ENCODE measurements at regions not wholly inside any gene's neighbourhood (a gene's known extent, or its start where the extent isn't known, plus 50 kb on each side); places are given as distances from the start of the nearest gene placed in this dataset.
"Not testable (repeated sequence)": the region's sequence is repeated elsewhere in the genome, so short reads cannot be mapped to it uniquely, and the experiment has no call there.

DNA sequence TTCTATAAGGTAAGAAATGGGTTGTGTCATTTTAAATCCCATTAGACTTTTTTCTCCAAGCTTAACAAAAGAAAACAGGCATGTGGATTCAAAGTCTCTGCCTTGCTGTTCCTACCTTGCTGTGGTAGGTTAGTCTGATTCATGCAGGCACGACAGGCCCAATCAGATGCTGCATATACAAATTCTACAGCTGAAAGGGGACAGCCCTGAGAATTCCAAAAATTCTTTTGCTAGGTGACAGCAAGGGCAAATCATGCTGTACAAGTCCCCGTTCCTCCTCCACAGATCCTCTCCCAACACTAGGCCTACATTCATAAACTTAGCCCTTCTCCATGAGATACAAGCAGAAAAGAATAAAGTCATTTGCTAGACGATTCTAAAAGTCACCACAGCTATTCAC, 161.2 kb upstream of the THBS1 start:
- Histone ChIP-seq H3K36me3 (ENCODE audit: insufficient read depth, low read length) (no peaks in the 10 kb centered on the region), H3K9me3 (ENCODE audit: control insufficient read depth, insufficient read depth, low read length) (peaks cover 4% of the 10 kb centered on the region; the same call in 1 of the 2 replicates), H3K4me1 (ENCODE audit: insufficient read depth, low read length) (peaks cover 5% of the 10 kb centered on the region; the same call in 1 of the 2 replicates), H3K9ac (ENCODE audit: low read depth, low read length) (peak overlapping the region; percentile 47; the same call in 1 of the 2 replicates)

GRCh38 chr15:39420123-39420852, 160.6 kb upstream of the THBS1 start:
- not testable (repeated sequence) for H3K36me3 ChIP-seq (ENCODE audit: insufficient read depth, low read length); H3K9me3 ChIP-seq (ENCODE audit: control insufficient read depth, insufficient read depth, low read length); H3K4me1 ChIP-seq (ENCODE audit: insufficient read depth, low read length)
- peak overlapping the region; percentile 47 for H3K9ac ChIP-seq (ENCODE audit: low read depth, low read length)

DNA sequence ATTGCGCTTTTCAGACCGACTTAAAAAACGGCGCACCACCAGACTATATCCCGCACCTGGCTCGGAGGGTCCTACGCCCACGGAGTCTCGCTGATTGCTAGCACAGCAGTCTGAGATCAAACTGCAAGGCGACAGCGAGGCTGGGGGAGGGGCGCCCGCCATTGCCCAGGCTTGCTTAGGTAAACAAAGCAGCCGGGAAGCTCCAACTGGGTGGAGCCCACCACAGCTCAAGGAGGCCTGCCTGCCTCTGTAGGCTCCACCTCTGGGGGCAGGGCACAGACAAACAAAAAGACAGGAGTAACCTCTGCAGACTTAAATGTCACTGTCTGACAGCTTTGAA, 160.1 kb upstream of the THBS1 start:
- not testable (repeated sequence) for H3K9me3 ChIP-seq (ENCODE audit: control insufficient read depth, insufficient read depth, low read length); H3K4me1 ChIP-seq (ENCODE audit: insufficient read depth, low read length); H3K36me3 ChIP-seq (ENCODE audit: insufficient read depth, low read length)
- peak overlapping the region; percentile 47 for H3K9ac ChIP-seq (ENCODE audit: low read depth, low read length)

DNA sequence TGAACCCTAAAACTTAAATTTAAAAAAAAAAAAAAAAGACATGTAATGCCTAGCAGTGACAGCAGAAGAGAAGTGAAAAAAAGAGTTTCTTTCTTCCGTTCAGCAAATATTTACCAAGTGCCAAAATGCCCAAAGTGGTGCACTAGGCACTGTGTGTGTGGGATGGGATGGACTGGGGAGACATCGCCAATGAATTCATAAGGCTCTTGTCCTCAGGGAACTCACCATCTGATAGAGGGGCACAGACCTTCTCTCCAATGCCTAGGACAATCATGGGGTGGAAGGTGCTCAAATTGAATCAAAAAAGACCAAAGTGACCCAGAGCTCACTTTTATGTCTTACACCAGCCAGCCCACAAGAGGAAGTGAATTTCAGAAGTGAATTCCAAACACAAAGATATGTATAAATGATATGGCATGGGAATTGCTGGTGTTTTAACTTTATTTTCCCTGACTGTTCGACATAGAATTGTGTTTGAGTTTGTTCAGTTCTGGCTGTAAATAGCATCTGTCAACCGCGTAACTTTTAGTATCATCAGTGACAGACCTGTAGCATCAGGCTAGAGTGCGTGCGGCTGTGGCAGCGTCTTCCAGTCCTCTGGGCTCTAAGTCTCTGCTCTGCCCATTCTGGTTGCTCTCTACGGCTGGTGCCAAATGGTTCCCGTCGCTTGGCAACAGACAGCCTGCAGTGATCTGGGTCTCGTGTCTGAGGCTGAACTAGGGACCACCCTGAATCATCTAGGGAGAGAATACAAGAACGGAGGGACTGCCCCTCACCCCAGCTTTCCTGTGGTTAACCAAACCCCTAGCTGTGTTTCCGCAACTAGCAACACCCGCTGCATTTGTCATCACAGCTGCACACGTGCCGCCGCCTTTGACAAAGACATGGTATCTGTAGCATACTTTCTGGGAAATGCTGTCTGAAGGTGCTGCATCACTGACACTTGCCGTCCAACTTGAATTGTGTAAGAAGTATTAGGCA, 154.0 kb upstream of the THBS1 start:
- no peaks in the 10 kb centered on the region for H3K9me3 ChIP-seq (ENCODE audit: control insufficient read depth, insufficient read depth, low read length)
- no peak overlapping the region for H3K9ac ChIP-seq (ENCODE audit: low read depth, low read length)
- no peaks in the 10 kb centered on the region for H3K36me3 ChIP-seq (ENCODE audit: insufficient read depth, low read length)
- H3K4me1 ChIP-seq (ENCODE audit: insufficient read depth, low read length) = no peaks in the 10 kb centered on the region

DNA sequence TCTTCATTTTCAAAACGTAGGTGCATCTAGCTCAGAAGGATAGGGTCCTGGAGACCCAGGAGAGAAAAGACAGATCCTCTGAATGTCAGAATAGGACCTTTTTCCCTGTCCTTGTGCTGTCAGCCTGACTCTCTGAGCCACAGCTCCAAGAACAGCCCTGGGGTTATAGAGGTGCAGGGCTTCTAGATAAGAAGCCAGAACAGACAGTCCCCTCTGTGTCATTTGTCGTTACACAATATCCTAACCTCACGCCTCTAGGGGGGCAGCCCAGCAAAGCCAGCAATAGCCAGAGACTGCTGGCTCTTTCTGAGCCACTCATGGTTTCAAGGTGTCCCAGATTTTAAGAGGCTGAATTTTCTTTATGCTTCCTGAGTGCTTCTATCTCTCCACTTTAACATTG, 153.2 kb upstream of the THBS1 start:
- Histone ChIP-seq H3K9ac (ENCODE audit: low read depth, low read length) (no peak overlapping the region), H3K9me3 (ENCODE audit: control insufficient read depth, insufficient read depth, low read length) (no peaks in the 10 kb centered on the region), H3K4me1 (ENCODE audit: insufficient read depth, low read length) (no peaks in the 10 kb centered on the region), H3K36me3 (ENCODE audit: insufficient read depth, low read length) (no peaks in the 10 kb centered on the region)

- Histone ChIP-seq H3K9me3 (ENCODE audit: control insufficient read depth, insufficient read depth, low read length) (no peaks in the 10 kb centered on the region), H3K9ac (ENCODE audit: low read depth, low read length) (no peak overlapping the region), H3K36me3 (ENCODE audit: insufficient read depth, low read length) (no peaks in the 10 kb centered on the region), H3K4me1 (ENCODE audit: insufficient read depth, low read length) (peaks cover under 1% of the 10 kb centered on the region; the same call in 1 of the 2 replicates)
Observed at GRCh38 chr15:39429898-39430357, 151.0 kb upstream of the THBS1 start.

DNA sequence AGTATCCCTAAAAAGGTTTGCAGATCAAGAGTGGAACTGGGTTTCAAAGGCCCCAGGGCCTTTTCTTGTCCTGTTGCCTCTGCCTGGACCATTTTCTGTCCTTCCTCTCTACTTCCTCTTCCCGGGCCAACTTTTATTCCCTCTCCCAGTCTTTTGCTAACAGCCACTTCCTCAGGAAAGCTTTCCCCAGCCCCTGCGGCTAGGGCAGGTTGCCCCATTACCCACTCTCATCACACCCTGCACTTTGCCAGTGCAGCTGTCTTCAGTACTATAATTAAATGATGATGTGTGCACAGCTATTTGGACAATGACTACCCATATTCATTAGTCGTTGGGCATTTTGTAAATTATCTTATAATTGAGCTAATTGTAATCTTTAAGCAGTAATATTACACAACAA, 150.5 kb upstream of the THBS1 start:
- no peak overlapping the region for H3K9ac ChIP-seq (ENCODE audit: low read depth, low read length)
- H3K36me3 ChIP-seq (ENCODE audit: insufficient read depth, low read length) = no peaks in the 10 kb centered on the region
- peaks cover 5% of the 10 kb centered on the region; the same call in 1 of the 2 replicates for H3K4me1 ChIP-seq (ENCODE audit: insufficient read depth, low read length)
- H3K9me3 ChIP-seq (ENCODE audit: control insufficient read depth, insufficient read depth, low read length) = no peaks in the 10 kb centered on the region

- Histone ChIP-seq H3K36me3 (ENCODE audit: insufficient read depth, low read length) (no peaks in the 10 kb centered on the region), H3K9ac (ENCODE audit: low read depth, low read length) (no peak overlapping the region), H3K4me1 (ENCODE audit: insufficient read depth, low read length) (peaks cover 9% of the 10 kb centered on the region; the same call in 1 of the 2 replicates), H3K9me3 (ENCODE audit: control insufficient read depth, insufficient read depth, low read length) (no peaks in the 10 kb centered on the region)
Observed at GRCh38 chr15:39431376-39431775, 149.5 kb upstream of the THBS1 start.

- Histone ChIP-seq H3K9me3 (ENCODE audit: control insufficient read depth, insufficient read depth, low read length) (no peaks in the 10 kb centered on the region), H3K9ac (ENCODE audit: low read depth, low read length) (no peak overlapping the region), H3K36me3 (ENCODE audit: insufficient read depth, low read length) (no peaks in the 10 kb centered on the region), H3K4me1 (ENCODE audit: insufficient read depth, low read length) (peaks cover 9% of the 10 kb centered on the region; the same call in 1 of the 2 replicates)
Observed at GRCh38 chr15:39432026-39432425, 148.9 kb upstream of the THBS1 start.

DNA sequence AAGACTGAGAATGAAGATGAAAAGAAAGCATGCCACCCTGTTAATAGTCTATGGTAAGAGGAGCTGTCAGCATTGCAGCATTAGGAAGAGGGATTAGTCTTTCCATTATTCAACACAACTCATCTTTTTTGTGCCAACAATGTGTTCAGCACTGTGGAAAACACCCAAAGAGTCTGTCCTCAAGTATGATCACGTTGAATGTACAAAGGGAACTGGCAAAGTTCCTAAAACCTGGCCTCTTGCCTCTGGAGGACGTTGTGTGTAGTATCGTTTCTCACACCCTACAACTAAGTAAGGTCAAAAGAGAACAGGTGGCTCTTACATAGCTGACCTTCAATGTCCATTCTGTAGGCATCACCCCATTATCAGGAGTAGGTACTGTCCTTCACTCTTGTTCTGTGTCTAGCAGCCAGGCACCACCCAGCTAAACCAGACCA, 147.9 kb upstream of the THBS1 start:
- Histone ChIP-seq H3K4me1 (ENCODE audit: insufficient read depth, low read length) (peaks cover 9% of the 10 kb centered on the region; the same call in 1 of the 2 replicates), H3K9ac (ENCODE audit: low read depth, low read length) (no peak overlapping the region), H3K36me3 (ENCODE audit: insufficient read depth, low read length) (no peaks in the 10 kb centered on the region), H3K9me3 (ENCODE audit: control insufficient read depth, insufficient read depth, low read length) (no peaks in the 10 kb centered on the region)

- Histone ChIP-seq H3K9me3 (ENCODE audit: control insufficient read depth, insufficient read depth, low read length) (no peaks in the 10 kb centered on the region), H3K36me3 (ENCODE audit: insufficient read depth, low read length) (no peaks in the 10 kb centered on the region), H3K9ac (ENCODE audit: low read depth, low read length) (no peak overlapping the region), H3K4me1 (ENCODE audit: insufficient read depth, low read length) (peaks cover 9% of the 10 kb centered on the region; the same call in 1 of the 2 replicates)
Observed at GRCh38 chr15:39433376-39433775, 147.5 kb upstream of the THBS1 start.

- H3K36me3 ChIP-seq (ENCODE audit: insufficient read depth, low read length) = no peaks in the 10 kb centered on the region
- H3K4me1 ChIP-seq (ENCODE audit: insufficient read depth, low read length) = peaks cover 9% of the 10 kb centered on the region; the same call in 1 of the 2 replicates
- no peak overlapping the region for H3K9ac ChIP-seq (ENCODE audit: low read depth, low read length)
- no peaks in the 10 kb centered on the region for H3K9me3 ChIP-seq (ENCODE audit: control insufficient read depth, insufficient read depth, low read length)
Observed at GRCh38 chr15:39434163-39434562, 146.7 kb upstream of the THBS1 start.

GRCh38 chr15:39434751-39435238, 146.1 kb upstream of the THBS1 start:
- no peaks in the 10 kb centered on the region for H3K36me3 ChIP-seq (ENCODE audit: insufficient read depth, low read length)
- H3K9ac ChIP-seq (ENCODE audit: low read depth, low read length) = no peak overlapping the region
- H3K9me3 ChIP-seq (ENCODE audit: control insufficient read depth, insufficient read depth, low read length) = no peaks in the 10 kb centered on the region
- peaks cover 9% of the 10 kb centered on the region; the same call in 1 of the 2 replicates for H3K4me1 ChIP-seq (ENCODE audit: insufficient read depth, low read length)

DNA sequence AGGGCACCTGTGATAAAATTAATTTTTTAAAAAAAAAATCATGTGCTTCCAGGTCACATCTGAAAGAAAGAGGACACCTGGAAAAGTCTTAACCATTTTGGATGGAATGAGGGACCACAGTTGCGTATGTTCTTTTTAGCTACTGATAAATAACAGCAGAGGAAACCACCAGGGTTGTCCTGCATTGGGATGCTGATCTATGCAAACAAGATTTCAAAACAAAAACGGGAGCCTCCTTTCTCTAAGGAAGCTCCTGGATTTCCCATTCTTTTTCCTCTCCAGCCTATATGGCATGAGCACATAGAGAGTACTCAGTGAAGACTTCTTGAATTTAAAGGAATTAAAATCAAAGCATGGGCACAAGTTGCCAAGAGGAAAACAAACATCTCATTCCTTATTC, 145.6 kb upstream of the THBS1 start:
- no peaks in the 10 kb centered on the region for H3K9me3 ChIP-seq (ENCODE audit: control insufficient read depth, insufficient read depth, low read length)
- H3K36me3 ChIP-seq (ENCODE audit: insufficient read depth, low read length) = no peaks in the 10 kb centered on the region
- H3K9ac ChIP-seq (ENCODE audit: low read depth, low read length) = no peak overlapping the region
- peaks cover 9% of the 10 kb centered on the region; the same call in 1 of the 2 replicates for H3K4me1 ChIP-seq (ENCODE audit: insufficient read depth, low read length)

All from ES-I3 (cell line).